Liver (tissue), 8 donors: ENCODE measurements at regions not wholly inside any gene's neighbourhood (a gene's known extent, or its start where the extent isn't known, plus 50 kb on each side); places are given as distances from the start of the nearest gene placed in this dataset.

Experiments
- DNase-seq: peaks from one replicate; pipeline ENCODE4 v3.0.0-alpha.2; 2017; ENCODE audit warnings: low spot score
- H3K27ac ChIP-seq, 2 donors: one replicate each; pipeline ENCODE4 v1.7.0; 2013; ENCODE audit warnings: inconsistent platforms in 2 of 2, low read length in 2 of 2, control low read depth in 1 of 2, low read depth in 1 of 2, mild to moderate bottlenecking in 1 of 2
- H3K27me3 ChIP-seq, 4 donors: one replicate each; pipeline versions ENCODE4 v1.6.1 to v1.7.0; 2013; ENCODE audit warnings: low read length in 3 of 4, inconsistent platforms in 1 of 4, mild to moderate bottlenecking in 1 of 4, moderate library complexity in 1 of 4; ENCODE audit not compliant: control insufficient read depth in 4 of 4, insufficient read depth in 4 of 4
- H3K36me3 ChIP-seq, 4 donors: one replicate each; pipeline versions ENCODE4 v1.6.1 to v1.7.0; 2013; ENCODE audit warnings: low read length in 3 of 4, mild to moderate bottlenecking in 3 of 4, low read depth in 1 of 4, moderate library complexity in 1 of 4; ENCODE audit not compliant: control insufficient read depth in 4 of 4, insufficient read depth in 3 of 4
- H3K4me1 ChIP-seq, 4 donors: one replicate each; pipeline versions ENCODE4 v1.6.1 to v1.7.0; 2013; ENCODE audit warnings: low read length in 3 of 4, mild to moderate bottlenecking in 3 of 4, moderate library complexity in 1 of 4; ENCODE audit not compliant: control insufficient read depth in 4 of 4, insufficient read depth in 4 of 4
- H3K4me3 ChIP-seq, 3 donors: one replicate each; pipeline versions ENCODE4 v1.6.1 to v1.7.0; 2013; ENCODE audit warnings: low read length in 3 of 3, control low read depth in 1 of 3, low read depth in 1 of 3, mild to moderate bottlenecking in 1 of 3
- H3K9ac ChIP-seq, 2 donors: one replicate each; pipeline ENCODE4 v1.7.0; 2013; ENCODE audit warnings: low read length in 2 of 2, mild to moderate bottlenecking in 2 of 2, moderate library complexity in 2 of 2, control low read depth in 1 of 2, low read depth in 1 of 2
- H3K9me3 ChIP-seq, 4 donors: one replicate each; pipeline versions ENCODE4 v1.6.1 to v1.7.0; 2013; ENCODE audit warnings: low read length in 3 of 4; ENCODE audit not compliant: control insufficient read depth in 4 of 4
- ATF3 ChIP-seq: IDR thresholded peaks from 2 replicates; pipeline ENCODE4 v1.6.1; 2016; ENCODE audit warnings: antibody characterized with exemption
- CTCF ChIP-seq: fragments of 150-350 bp; IDR thresholded peaks from 2 replicates; pipeline ENCODE4 v1.5.1; 2017; ENCODE audit warnings: improper control_type of control experiment, low read depth, low read length; ENCODE audit not compliant: missing input control
- EGR1 ChIP-seq, 2 donors: IDR thresholded peaks; 2 replicates each; pipeline ENCODE4 v1.6.1; 2016 to 2018; ENCODE audit warnings: antibody characterized with exemption in 2 of 2, low read depth in 2 of 2
- GABPA ChIP-seq, 2 donors: IDR thresholded peaks in 1 of 2; conservative IDR thresholded peaks in 1 of 2; 2 replicates each; pipeline ENCODE4 v1.6.1; 2016; ENCODE audit warnings: antibody characterized with exemption in 2 of 2, mild to moderate bottlenecking in 1 of 2, moderate library complexity in 1 of 2
- HNF4A ChIP-seq, 2 donors: conservative IDR thresholded peaks; 2 replicates each; pipeline ENCODE4 v1.6.1; 2016; ENCODE audit warnings: antibody characterized with exemption in 2 of 2, mild to moderate bottlenecking in 2 of 2
- JUND ChIP-seq, 2 donors: IDR thresholded peaks; 2 replicates each; pipeline ENCODE4 v1.6.1; 2016; ENCODE audit warnings: antibody characterized with exemption in 2 of 2
- MAX ChIP-seq: IDR thresholded peaks from 2 replicates; pipeline ENCODE4 v1.6.1; 2016; ENCODE audit warnings: antibody characterized with exemption
- RAD21 ChIP-seq, 2 donors: IDR thresholded peaks; 2 replicates each; pipeline ENCODE4 v1.6.1; 2016; ENCODE audit warnings: antibody characterized with exemption in 2 of 2, mild to moderate bottlenecking in 2 of 2
- REST ChIP-seq: IDR thresholded peaks from 2 replicates; pipeline ENCODE4 v1.6.1; 2016; ENCODE audit warnings: antibody characterized with exemption, mild to moderate bottlenecking
- SP1 ChIP-seq: IDR thresholded peaks from 2 replicates; pipeline ENCODE4 v1.6.1; 2018; ENCODE audit warnings: antibody characterized with exemption, mild to moderate bottlenecking
- TAF1 ChIP-seq: conservative IDR thresholded peaks from 2 replicates; pipeline ENCODE4 v1.6.1; 2016; ENCODE audit warnings: antibody characterized with exemption, mild to moderate bottlenecking
- YY1 ChIP-seq: IDR thresholded peaks from 2 replicates; pipeline ENCODE4 v1.6.1; 2016; ENCODE audit warnings: antibody characterized with exemption, mild to moderate bottlenecking
- WGBS: extraction: QIAGEN DNeasy Blood & Tissue Kit; methylation state at CpG from one replicate; pipeline ENCODE4 v1.1.7; 2013; 5-methylcytosine and 5-hydroxymethylcytosine counted together
- donor health status: healthy.
- donor health status: healthy.
- donor health status: healthy.
- donor health status: healthy.
- donor health status: healthy.

GRCh38 chr7:86955895-86956503, 103.5 kb downstream of the ELAPOR2 start:
- WGBS = 93% methylated on average over 1 of the region's 1 CpG
- H3K9me3 ChIP-seq = peaks cover 0 to 7% (median 2%) of the 10 kb centered on the region in 4 donors

More at GRCh38 chr7:86955895-86956503, 103.5 kb downstream of the ELAPOR2 start:
- DNase-seq = no peak
- no peaks in the 10 kb centered on the region for H3K36me3 ChIP-seq
- no peak overlapping the region for H3K9ac ChIP-seq
- no peak overlapping the region for H3K27ac ChIP-seq
- H3K4me3 ChIP-seq = no peak overlapping the region
- H3K4me1 ChIP-seq = no peaks in the 10 kb centered on the region
- H3K27me3 ChIP-seq = no peaks in the 10 kb centered on the region
- TF ChIP-seq MAX = no peak
- no peak for TF ChIP-seq EGR1 (IDR thresholded peaks at IDR 0.05; ENCODE audit: low read depth in 2 of 2)
- TF ChIP-seq TAF1 = no peak
- no peak for TF ChIP-seq GABPA (IDR thresholded peaks at IDR 0.05 in 1 of 2, conservative IDR thresholded peaks at IDR 0.05 in 1 of 2)
- TF ChIP-seq YY1 = no peak
- TF ChIP-seq SP1 = no peak
- no peak for TF ChIP-seq CTCF
- no peak for TF ChIP-seq HNF4A (conservative IDR thresholded peaks at IDR 0.05)
- no peak for TF ChIP-seq ATF3
- TF ChIP-seq JUND (IDR thresholded peaks at IDR 0.05) = no peak
- TF ChIP-seq RAD21 (IDR thresholded peaks at IDR 0.05) = no peak
- no peak for TF ChIP-seq REST
